ENCODE measurements at regions not wholly inside any gene's neighbourhood (a gene's known extent, or its start where the extent isn't known, plus 50 kb on each side); places are given as distances from the start of the nearest gene placed in this dataset.

DNA sequence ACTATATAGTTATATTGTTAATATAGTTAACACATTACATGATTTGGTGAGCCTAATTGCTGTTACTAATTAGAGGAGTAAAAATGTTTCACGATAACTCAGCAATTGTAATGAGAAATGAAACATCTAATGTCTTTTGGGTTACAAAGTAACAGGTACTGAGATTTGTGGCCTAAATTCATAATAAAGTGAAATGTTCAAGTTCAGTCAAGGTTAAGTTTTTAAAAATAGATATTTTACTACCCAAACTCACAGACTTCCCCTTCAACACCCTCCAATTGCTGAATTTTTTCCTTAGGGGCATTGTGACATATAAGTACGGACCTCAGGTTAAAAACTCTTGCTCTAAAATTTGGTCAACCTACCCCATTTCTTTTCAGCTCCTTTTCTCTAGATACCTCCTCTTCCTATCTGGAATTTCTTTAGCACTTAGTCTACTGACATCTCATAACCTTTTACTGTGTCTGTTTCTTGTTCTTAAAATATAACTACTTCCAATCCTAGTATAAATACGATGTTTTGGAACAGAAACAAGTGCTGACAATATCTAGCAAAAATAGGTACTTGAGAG is 112.3 kb upstream of the PRSS16 start:
- TF ChIP-seq, protein P1, sequence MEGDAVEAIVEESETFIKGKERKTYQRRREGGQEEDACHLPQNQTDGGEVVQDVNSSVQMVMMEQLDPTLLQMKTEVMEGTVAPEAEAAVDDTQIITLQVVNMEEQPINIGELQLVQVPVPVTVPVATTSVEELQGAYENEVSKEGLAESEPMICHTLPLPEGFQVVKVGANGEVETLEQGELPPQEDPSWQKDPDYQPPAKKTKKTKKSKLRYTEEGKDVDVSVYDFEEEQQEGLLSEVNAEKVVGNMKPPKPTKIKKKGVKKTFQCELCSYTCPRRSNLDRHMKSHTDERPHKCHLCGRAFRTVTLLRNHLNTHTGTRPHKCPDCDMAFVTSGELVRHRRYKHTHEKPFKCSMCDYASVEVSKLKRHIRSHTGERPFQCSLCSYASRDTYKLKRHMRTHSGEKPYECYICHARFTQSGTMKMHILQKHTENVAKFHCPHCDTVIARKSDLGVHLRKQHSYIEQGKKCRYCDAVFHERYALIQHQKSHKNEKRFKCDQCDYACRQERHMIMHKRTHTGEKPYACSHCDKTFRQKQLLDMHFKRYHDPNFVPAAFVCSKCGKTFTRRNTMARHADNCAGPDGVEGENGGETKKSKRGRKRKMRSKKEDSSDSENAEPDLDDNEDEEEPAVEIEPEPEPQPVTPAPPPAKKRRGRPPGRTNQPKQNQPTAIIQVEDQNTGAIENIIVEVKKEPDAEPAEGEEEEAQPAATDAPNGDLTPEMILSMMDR (IDR thresholded peaks at IDR 0.05; ENCODE audit: low read length): no peak
- no peak for TF ChIP-seq EZH2 (IDR thresholded peaks at IDR 0.05; ENCODE audit: borderline replicate concordance, low read length)

Data from OCI-LY1 (cell line).